NCI-H1436 (cell line): ENCODE measurements at regions not wholly inside any gene's neighbourhood (a gene's known extent, or its start where the extent isn't known, plus 50 kb on each side); places are given as distances from the start of the nearest gene placed in this dataset.
"Not testable (repeated sequence)": the region's sequence is repeated elsewhere in the genome, so short reads cannot be mapped to it uniquely, and the experiment has no call there.

Experiments used
- DNase-seq: peaks from one replicate; lab custom pipeline; 2025; lab: John Stamatoyannopoulos, UW

DNA sequence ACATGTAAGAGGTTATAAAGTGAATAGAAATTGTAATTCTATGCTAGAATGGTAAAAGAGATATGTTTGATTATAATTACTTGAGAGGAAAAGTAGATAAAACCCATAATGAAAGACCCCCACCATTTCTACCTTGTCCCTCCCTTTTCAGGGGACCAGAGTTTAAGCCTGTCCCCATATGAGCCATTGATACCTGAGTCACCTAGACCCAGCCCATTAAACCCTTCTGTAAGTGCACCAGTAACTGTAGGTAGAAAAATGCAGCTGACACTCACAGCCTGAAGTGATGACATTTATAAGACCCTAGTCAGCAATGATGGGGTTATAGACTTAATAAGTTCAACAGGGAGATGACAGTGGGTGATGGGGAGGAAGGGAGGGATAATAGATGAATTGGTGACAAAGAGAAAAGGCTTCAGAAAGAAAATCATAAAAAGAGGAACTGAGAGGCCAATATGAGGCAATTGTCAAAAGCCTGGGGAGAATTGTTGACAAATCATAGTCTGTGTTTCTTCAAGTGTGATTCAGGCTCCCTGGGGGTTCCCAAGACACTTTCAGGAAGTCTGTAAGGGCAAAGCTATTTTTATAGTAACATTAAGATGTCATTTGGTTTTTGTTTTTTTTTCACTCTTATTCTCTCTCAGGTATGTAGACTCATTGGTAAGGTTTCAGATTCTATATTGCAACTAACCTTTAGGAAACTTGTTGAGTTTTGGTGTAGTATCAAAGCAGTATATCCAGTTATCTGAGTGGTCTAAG, 544.2 kb downstream of the SATB2 start:
- DNase-seq = no peak

DNA sequence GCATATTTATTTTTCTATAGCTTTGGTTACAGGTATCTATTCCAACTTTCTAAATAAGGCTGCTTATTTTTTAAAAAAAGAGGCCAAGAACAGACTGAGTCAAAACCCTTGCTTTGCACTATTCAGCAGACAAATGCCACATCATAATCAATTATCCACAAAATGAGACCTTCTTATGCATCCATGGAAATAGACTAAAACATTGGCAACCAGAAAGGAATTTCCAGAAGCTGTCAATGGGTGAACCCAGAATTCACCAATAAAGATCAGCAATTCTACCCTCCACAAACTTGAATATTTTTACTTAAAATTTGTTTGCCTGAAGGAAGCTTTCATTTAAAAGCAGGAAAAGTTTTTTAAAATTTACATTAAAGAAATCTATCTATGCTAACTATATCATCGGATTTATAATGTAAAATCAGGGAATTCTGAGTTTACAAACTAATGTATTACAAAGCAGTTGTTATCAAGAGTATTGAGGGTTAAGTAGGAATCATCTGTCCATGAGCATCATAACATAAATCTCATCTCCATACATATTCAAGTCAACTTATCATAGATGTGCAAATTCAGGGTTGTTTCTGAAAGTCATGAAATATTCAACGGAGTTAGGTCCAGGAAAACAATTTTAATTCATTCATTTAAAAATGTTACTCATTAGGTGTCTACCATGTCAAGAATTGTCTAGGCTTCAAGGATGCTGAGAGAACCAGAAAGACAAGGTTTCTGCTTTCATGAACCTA, 548.0 kb downstream of the SATB2 start:
- no peak for DNase-seq

DNA sequence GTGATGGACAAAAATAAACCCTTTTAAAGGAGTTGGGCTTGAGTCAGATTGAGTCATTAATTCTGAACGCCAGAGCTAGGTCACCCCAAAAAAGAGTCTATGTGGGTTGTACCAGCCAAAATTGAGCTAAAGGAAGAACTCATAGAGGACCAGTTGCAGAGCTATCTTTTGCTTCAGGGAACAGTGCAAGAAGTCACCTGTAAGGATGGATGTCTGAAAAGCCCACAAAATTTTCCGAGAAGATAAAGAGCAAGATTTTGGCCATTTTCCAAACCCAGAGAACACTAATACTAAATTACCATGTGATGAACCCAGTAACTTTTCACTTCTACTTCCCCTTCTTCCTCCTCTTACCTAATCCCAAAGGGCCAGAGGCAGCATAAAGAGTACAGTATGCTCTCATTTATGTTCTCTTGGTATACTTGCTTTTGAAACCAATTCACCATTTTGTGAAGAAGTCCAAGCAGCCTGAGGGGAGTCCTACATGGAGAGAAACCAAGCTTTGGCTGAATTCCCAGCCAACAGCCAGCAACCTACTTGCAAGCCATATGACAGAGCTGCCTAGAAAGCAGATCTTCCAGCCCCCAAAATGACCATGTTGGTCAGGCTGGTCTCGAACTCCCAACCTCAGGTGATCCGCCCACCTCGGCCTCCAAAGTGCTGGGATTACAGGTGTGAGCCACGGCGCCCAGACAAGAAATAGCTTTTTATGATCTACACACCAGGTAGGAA, 551.7 kb downstream of the SATB2 start:
- DNase-seq = no peak

DNA sequence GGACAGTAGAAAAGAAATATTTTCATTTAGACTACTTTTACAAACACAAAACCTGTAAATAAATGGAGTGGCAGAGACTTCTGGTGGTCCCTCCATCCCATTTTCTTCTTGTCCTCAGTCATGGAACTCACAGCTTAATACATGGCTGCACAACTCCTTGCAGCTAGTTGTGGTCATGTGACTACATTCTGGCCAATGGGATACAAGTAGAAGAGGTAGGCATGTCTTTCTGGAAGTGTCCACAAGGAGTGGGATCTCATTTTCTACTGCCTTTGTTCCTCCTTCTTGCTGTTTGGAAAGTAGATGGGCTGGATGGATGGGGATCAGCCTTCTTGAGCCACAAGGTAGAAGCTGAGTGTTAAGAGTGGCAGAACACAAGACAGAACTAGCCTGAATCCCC, 555.8 kb downstream of the SATB2 start:
- no peak for DNase-seq

DNA sequence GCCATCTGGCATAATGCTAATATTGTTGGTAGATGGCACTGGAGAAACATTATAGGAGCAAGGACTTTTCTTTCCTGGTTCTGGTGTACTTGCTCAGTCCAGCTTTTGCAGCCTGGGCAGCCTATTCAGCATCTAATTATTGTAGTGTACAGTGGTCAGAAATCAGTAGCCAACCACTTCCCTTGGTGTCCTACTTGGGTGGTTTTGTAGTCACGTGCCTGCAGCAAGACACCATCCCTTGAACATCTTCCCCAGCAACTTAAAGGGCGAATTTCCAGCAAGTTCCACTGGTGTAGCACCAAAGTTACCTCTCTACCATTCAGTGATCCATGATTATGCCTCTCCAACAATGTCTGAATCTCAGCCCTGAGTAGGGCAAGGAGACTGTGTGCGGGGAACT, 557.6 kb downstream of the SATB2 start:
- DNase-seq = no peak

DNA sequence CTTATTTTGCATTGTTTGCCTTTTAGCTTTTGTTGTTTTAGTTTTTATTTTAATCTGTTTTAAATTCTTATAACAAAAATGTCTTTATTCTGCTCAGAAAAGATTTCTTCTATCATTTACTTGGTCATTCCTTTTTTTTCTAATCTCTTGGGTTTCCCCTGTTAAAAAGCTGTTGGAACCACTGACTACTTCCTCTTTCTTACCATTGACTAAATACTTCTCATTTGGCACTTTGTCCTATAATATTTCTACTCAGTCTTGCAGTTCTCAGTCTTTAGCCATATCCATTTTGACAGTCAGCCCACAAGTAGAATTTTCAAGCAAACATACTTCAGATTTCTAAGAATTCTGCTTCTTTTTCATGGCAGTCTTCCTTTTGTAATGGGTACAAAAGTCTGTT, 567.2 kb downstream of the SATB2 start:
- no peak for DNase-seq

DNA sequence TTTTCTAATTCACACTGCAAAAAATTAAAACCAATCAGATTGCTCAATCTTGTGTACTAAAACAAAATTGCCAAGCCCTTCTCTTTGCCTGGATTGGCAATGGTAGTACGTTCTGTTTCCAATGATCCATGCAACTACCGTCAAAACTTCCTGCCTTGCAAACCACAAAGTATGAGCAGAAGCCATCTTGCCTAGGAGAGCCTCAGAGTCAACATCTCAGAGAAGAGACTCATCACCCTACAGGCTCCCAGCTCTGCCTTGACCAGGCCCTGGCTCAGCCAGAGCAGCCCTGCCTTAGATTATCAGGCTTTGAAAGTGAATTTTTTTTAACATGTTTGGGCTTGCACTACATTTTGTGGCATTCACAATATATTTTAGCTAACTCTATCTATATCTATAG, 574.1 kb downstream of the SATB2 start:
- DNase-seq = no peak

DNA sequence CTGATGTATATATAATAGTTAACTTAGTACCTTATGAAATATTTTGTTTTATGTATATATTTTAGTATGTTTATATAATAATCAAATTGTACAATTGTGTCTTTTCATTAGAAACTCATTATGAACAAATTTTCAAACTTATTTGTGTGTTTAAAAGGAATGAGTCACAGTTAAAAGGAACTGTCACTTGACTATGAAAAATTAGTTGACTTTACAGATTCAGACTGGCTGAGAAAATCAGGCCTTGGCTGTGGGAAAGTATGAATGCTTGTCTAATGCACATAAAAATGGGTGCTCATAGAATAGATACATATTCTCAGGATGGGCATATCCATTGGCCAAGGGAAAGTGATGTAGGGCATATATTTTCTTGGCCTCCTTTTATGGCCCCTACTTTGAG, 576.8 kb downstream of the SATB2 start:
- no peak for DNase-seq

DNA sequence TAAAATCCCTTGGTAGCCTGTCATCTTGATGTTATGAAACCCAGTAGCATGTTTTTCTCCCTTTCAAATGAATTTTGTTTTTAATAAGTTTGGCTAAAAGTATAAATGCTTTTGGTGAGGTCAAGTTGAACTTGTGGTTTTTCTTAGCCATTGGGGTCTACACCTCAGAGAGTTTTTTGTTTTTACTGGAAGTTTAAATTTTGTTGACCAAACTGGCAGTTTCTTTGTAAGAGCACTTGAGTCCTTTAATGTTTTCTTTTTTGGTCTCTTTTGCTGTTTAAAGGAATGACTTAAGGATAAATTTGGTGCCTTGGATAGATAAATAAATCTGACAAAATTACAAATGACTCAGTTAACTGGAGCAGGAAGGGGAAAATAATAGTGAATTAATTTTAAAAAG, 577.3 kb downstream of the SATB2 start:
- no peak for DNase-seq

DNA sequence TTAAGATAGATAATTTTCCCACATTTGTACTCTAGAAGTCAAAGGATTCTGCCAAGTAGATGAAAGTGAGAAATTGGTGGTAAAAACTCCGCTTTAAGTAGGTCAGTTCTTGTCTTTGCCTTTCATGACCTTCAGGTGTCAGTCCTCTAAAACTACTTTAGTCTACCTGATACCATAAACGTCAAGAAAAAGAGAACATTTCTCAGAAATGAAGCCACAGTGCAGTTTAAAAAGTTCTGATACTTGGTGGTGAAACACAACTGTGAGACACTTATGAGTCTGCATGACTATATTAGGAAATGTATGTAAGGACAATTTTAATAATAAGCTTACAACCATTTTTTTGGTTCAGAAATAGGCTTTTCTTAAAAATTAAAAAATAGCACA, 583.3 kb downstream of the SATB2 start:
- DNase-seq = no peak

DNA sequence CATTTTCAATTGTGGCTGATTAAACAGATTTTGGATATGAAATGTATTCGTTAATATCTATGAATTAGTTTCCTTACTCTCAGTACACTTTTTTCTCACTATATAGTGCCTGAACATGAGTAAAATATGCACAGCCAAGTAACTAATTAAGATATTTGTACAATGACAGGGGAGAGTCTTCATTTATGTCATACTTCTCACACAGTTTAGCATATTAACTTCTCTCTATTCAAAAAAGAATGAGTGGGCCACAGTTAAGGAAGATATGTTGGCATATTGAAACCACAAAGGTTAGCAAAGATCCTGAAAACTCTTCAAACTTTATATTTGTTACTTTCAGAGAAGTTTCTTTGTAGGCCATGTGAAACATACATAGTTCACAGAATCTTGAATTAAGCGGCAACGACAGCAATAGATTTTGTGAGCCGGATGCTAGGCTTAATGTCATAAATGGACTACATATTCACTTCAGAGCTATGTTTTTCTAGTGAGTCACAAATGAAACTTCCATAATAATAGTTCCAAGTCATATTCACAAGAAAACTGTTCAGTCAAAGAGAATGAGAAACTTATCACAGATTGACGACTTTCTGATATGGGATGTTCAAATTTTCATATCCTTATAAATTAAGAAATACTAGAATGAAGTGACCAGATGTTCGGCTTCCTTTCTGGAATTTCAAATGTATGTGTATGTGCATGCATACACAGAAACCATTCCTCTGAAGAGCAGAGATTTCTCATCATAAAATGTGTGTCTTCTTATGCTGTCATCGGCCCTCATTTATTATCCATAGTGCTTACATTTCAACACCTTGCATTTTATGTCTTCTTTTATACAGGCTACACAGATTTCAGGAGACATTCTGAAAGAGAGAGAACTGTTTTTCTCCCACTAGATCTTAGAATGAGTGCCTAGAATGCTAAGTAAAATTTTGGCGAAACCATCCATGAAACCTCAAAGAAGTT, 584.0 kb downstream of the SATB2 start:
- no peak for DNase-seq

DNA sequence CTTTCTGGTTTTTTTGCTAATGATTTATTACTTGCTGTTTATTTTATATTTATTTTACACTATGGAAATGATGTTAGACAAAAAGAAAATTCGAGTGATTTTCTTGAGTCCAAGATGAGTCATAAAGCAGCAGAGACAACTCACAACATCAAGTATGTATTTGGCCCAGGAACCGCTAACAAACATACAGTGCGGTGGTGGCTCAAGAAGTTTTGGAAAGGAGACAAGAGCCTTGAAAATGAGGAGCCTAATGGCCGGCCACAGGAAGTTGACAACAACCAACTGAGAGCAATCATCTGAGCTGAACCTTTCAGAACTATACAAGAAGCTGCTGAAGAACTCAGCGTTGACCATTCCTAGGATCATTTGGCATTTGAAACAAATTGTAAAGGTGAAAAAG, 594.1 kb downstream of the SATB2 start:
- no peak for DNase-seq

DNA sequence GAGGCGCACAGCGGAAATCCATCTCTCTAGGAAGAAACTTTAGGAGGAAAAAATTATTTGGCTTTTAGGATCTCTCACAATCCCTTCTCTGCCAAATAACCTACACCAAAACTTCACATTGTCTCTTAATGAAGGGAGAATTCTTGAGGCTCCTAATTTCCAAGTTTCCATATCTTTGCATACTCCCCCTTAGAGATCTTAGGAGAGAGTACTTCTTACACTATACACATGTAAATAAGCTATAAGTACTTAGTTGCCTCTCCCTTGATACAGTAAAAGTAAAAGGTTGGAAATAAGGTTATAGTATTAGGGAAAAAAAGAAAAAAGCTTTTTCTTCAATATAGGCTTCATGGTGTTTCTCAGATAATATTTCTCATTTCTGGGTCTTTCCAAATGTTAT, 596.7 kb downstream of the SATB2 start:
- no peak for DNase-seq

DNA sequence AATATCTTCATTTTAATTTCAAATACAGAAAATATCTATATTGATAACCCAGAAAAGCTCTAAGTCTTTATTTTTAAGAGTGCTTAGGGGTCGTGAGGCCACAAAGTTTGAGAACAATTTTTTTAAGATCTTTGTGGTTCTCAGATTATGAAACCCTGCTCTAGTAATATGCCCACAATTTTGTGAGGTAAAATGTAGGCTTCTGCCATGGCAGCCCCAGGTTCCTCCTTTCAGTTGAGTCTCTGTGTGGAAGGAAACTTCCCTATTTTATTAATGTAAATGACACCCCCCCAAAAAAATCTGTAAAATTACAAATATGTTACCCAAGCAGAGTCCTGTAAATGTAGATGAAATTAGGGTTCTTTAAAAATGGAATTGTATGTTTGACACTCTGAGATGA, 600.5 kb downstream of the SATB2 start:
- no peak for DNase-seq

DNA sequence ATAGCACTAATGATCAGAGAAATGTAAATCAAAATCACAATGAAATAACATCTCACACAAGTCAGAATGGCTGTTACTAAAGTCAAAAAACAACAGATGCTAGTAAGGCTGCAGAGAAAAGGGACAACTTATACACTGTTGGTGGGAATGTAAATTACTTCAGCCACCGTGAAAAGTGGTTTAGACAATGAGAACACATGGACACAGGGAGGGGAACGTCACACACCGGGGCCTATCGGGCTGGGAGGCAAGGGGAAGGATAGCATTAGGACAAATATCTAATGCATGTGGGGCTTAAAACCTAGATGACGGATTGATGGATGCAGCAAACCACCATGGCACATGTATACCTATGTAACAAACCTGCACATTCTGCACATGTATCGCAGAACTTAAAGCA, 602.0 kb downstream of the SATB2 start:
- not testable (repeated sequence) for DNase-seq

DNA sequence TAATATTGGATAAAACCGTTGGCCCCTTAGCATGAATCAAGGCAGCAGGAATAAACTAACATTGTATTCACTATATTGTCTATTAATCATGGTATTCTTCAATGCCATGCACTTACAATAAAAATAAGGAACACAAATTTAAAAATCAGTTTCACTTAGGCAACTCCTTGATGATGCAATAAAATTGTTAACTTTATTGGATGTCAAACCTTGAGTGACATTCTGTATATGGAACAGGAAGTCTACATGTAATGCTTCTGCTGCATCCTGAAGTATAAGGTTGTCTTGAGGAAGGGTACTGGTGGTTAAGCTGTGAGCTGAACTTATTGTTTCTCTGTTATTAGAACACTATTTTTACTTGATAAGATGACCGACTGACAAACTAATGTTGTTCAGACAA, 605.5 kb downstream of the SATB2 start:
- no peak for DNase-seq

DNA sequence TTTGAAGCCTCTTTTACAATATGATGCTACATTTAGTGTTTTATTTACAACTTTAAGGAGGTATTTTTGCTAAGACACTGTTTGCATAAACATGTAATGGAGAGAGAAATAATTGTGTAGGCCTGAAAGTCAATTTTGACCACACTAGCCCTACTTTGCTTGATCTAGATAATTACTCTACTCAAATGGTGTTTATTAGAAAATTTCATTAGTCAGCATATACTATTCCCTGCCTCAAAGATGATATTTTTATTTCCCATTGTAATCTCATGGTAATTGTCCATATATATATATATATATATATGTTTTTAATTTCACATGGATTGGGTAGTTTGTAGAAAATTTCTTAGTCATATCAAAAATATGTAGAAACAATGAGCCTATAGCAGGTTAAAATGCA, 632.2 kb downstream of the SATB2 start:
- no peak for DNase-seq

DNA sequence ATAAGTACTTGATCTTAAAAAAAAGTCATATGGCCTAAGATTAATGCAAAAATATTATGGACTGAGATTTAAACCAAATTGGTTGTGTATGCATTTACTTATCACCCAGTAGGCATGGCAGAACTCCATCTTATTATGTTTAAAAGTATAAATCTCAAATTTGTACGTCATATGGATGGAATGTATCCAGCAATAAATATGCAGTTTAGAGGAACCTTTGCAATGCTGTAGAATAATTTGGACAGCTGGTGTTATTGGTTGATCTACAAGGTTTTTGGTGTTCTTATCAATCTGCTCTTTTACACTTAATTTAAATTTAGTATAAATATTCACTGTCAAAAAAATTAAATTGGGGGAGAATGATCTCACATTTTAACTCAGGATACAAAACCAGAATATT, 640.2 kb downstream of the SATB2 start:
- DNase-seq = no peak

DNA sequence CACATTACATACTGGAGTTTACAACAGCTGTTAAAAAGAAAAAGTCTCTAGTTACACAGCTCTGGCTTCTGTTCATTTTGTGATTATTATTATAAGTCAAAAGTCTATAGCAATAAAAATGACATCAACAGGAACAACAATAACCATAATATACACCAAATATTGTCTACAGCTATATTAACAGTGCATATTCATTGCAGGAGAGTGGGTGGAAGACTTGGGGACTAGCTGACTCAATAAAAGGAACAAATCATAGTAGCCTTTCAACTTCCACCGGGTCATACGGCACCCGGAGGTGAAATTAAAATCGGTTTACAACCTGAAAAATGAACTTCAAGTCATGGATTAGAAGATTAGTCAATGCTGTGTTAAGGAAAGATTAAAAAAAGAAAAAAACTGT, 642.1 kb downstream of the SATB2 start:
- no peak for DNase-seq

DNA sequence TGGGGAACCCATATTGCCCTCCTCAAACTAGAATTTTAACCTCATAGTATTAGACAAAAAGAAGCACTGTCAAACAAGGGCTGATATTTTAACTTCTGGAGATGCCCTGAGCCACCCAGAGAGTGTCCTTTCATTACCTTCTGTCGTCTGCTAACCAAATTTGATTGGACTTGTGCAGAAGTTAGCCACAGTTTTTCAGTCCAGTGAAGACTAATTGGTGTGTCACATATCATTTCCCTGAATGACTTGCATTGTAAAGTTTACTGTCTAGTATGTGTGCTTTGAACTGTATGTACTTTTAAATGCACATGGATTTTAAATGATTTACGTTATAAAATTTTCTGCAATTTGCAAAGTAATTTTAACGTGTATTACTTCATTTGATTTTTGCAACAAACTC, 646.5 kb downstream of the SATB2 start:
- DNase-seq = no peak

DNA sequence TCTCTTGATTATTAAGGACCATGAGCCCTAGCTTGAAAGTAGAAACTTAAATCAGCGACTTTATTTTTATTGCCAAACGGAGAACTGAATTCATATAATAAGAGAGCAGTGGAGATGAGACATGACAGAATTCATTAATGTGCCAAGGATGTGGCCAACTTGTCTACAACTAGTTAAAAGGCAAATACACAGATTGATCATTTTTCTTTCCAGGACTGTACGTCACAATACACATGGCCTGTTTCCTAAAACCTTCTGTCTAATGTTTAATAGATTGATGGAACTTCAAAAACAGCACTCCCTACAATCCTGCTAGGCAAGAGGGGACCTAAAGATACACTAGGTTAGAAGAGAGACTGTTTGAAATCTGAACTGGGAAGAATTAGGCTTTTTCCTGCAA, 647.8 kb downstream of the SATB2 start:
- no peak for DNase-seq

DNA sequence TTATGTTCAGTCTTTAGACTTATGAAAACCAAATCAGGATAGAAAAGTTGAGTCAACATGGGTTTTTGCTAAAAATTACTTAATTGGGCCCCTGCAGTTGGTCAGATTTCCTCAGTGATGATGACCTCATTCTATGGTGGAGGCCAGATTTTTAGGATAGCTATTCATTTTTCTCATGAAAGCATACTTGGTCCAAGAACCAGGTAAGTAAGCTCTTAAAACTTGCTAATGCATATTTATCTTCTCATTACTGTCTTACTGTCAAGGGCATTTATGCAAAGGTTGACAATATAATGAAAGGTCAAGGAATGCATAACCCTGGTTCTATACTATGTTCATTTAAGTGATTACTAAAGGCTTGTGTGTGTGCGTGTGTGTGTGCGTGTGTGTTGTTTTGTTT, 650.6 kb downstream of the SATB2 start:
- DNase-seq = no peak
